HepG2 (cell line): ENCODE measurements at regions not wholly inside any gene's neighbourhood (a gene's known extent, or its start where the extent isn't known, plus 50 kb on each side); places are given as distances from the start of the nearest gene placed in this dataset.

Experiments
- ATAC-seq: fragments of 200-7000 bp; cut with Tn5 transposase; 3 replicates; pipeline ENCODE4 v1.9.1; 2020; ENCODE audit warnings: mild to moderate bottlenecking, moderate library complexity
- BruUV-seq: library from RNA; stranded (reverse); fragments of 400-500 nt; replicated peaks from 2 replicates; lab custom pipeline; 2021; lab: Mats Ljungman, UMichigan
- CTCF ChIA-PET: fragments of 300-600 bp; formaldehyde crosslinking; extraction: SDS; loops from one replicate; lab custom pipeline; 2021; ENCODE audit warnings: low total read pairs, inconsistent platforms, low intra/inter-chr PET ratio; lab: Yijun Ruan, JAX
- POLR2A ChIA-PET: fragments of 350-600 bp; sonication (Branson Sonifier 250); formaldehyde crosslinking; loops from one replicate; lab custom pipeline; 2020; ENCODE audit warnings: antibody characterized with exemption, inconsistent platforms; lab: Yijun Ruan, JAX
- DNase-seq: peaks from one replicate; pipeline ENCODE4 v3.0.0-alpha.2; 2015; ENCODE audit warnings: low spot score
- FAIRE-seq: peaks from 3 replicates; lab custom pipeline; 2011; peaks lifted over from hg19 to GRCh38; lab: Jason Lieb, UNC
- H2AFZ ChIP-seq: one replicate; pipeline ENCODE4 v1.6.1; 2011; ENCODE audit warnings: low read length, inconsistent platforms
- H3K27ac ChIP-seq: fragments of 300-600 bp; 3 replicates; pipeline ENCODE4 v1.8.0; 2011; ENCODE audit warnings: mixed run types, mild to moderate bottlenecking, mixed read lengths, low read length, inconsistent platforms; ENCODE audit not compliant: insufficient read depth; ENCODE audit errors: extremely low read length
- H3K27me3 ChIP-seq, 2 experiments: fragments of 200-600 bp in 1 of 2; 2 replicates in 1 of 2; 3 replicates in 1 of 2; pipeline versions ENCODE4 v1.6.0 to v1.8.0; 2011; ENCODE audit warnings: low read length in 2 of 2, mild to moderate bottlenecking in 2 of 2, moderate library complexity in 2 of 2, inconsistent platforms in 1 of 2; ENCODE audit not compliant: insufficient read depth in 2 of 2, control insufficient read depth in 1 of 2
- H3K36me3 ChIP-seq, 2 experiments: fragments of 200-600 bp in 1 of 2; replicated peaks in 1 of 2; 2 replicates in 1 of 2; 3 replicates in 1 of 2; pipeline versions ENCODE4 v1.5.1 to v1.8.0; 2011; ENCODE audit warnings: low read length in 2 of 2, inconsistent platforms in 1 of 2; ENCODE audit not compliant: insufficient read depth in 2 of 2, control insufficient read depth in 1 of 2
- H3K4me1 ChIP-seq: 2 replicates; pipeline ENCODE4 v1.5.1; 2012; ENCODE audit warnings: low read length, inconsistent platforms; ENCODE audit not compliant: insufficient read depth
- H3K4me2 ChIP-seq: 2 replicates; pipeline ENCODE4 v1.6.0; 2011; ENCODE audit warnings: low read depth, low read length, inconsistent platforms
- H3K4me3 ChIP-seq, 3 experiments: fragments of 200-600 bp in 1 of 3; sonication (generic), shearing (Covaris generic) in 1 of 3; replicated peaks in 1 of 3; 2 replicates each; pipeline ENCODE4 v1.5.1; 2011 to 2016; ENCODE audit warnings: low read length in 3 of 3, inconsistent platforms in 2 of 3, low read depth in 2 of 3, mild to moderate bottlenecking in 2 of 3, control low read depth in 1 of 3, mixed read lengths in 1 of 3; ENCODE audit not compliant: insufficient read depth in 1 of 3
- H3K79me2 ChIP-seq: one replicate; pipeline ENCODE4 v1.6.1; 2011; ENCODE audit warnings: low read length, inconsistent platforms; ENCODE audit not compliant: insufficient read depth
- H3K9ac ChIP-seq: 2 replicates; pipeline ENCODE4 v1.6.0; 2011; ENCODE audit warnings: mild to moderate bottlenecking, low read depth, low read length, inconsistent platforms; ENCODE audit not compliant: insufficient read depth
- H3K9me3 ChIP-seq: 2 replicates; pipeline ENCODE4 v1.5.1; 2012; ENCODE audit warnings: mild to moderate bottlenecking, low read length
- H4K20me1 ChIP-seq: 2 replicates; pipeline ENCODE4 v1.6.0; 2011; ENCODE audit warnings: inconsistent platforms, mild to moderate bottlenecking, low read length, moderate library complexity; ENCODE audit not compliant: insufficient read depth
- HDAC6 ChIP-seq: fragments of 200-600 bp; sonication (generic); IDR thresholded peaks from 2 replicates; pipeline ENCODE4 v1.7.0; 2017; ENCODE audit warnings: mild to moderate bottlenecking, antibody characterized with exemption, low read length, low read depth
- MYC ChIP-seq: sonication (generic); formaldehyde crosslinking; IDR thresholded peaks from 2 replicates; pipeline ENCODE4 v1.9.0; 2021; ENCODE audit warnings: missing genetic modification reagents, borderline replicate concordance
- NFYB ChIP-seq: sonication (generic); formaldehyde crosslinking; IDR thresholded peaks from 2 replicates; pipeline ENCODE4 v1.4.0; 2020; ENCODE audit warnings: missing genetic modification reagents
- NONO ChIP-seq, 2 experiments: fragments of 450-650 bp in 1 of 2; sonication (generic) in 1 of 2; formaldehyde crosslinking in 1 of 2; IDR thresholded peaks in 1 of 2; conservative IDR thresholded peaks in 1 of 2; 2 replicates each; pipeline versions ENCODE4 v1.6.1 to v1.8.0; 2017 to 2022; ENCODE audit warnings: mild to moderate bottlenecking in 1 of 2, missing genetic modification reagents in 1 of 2, moderate library complexity in 1 of 2
- NR2F6 ChIP-seq, 2 experiments: IDR thresholded peaks; 2 replicates each; pipeline ENCODE4 v1.6.1; 2016; ENCODE audit warnings: antibody characterized with exemption in 1 of 2, mild to moderate bottlenecking in 1 of 2
- SP1 ChIP-seq, 2 experiments: fragments of 450-650 bp in 1 of 2; sonication (generic) in 1 of 2; formaldehyde crosslinking in 1 of 2; IDR thresholded peaks; 2 replicates each; pipeline versions ENCODE4 v1.4.0 to v1.6.1; 2016 to 2020; ENCODE audit warnings: missing genetic modification reagents in 1 of 2
- TRIM24 ChIP-seq: sonication (generic); formaldehyde crosslinking; IDR thresholded peaks from 2 replicates; pipeline ENCODE4 v1.8.0; 2022; ENCODE audit warnings: mild to moderate bottlenecking, missing genetic modification reagents
- ZNF451 ChIP-seq: sonication (generic); formaldehyde crosslinking; IDR thresholded peaks from 2 replicates; pipeline ENCODE4 v1.5.0; 2020; ENCODE audit warnings: mild to moderate bottlenecking, missing genetic modification reagents
- ZNF530 ChIP-seq: sonication (generic); formaldehyde crosslinking; IDR thresholded peaks from 2 replicates; pipeline ENCODE4 v1.5.0; 2020; ENCODE audit warnings: low read depth, mild to moderate bottlenecking, missing genetic modification reagents
- ZNF576 ChIP-seq: sonication (generic); formaldehyde crosslinking; IDR thresholded peaks from 2 replicates; pipeline ENCODE4 v1.4.0; 2020; ENCODE audit warnings: mild to moderate bottlenecking, missing genetic modification reagents
- WGBS: methylation state at CpG from one replicate; pipeline ENCODE4 v1.1.6; 2017; ENCODE audit warnings: low lambda C conversion rate; 5-methylcytosine and 5-hydroxymethylcytosine counted together
- in situ Hi-C: cut with HindIII; loops from 2 replicates; pipeline ENCODE4 v1.10.0; 2017; ENCODE audit warnings: low pct_unique_long_range_greater_than_20kb; ENCODE audit not compliant: extremely low pct_ligation_motif_present
- intact Hi-C: fragments of 100-400 bp; cut with micrococcal nuclease; formaldehyde crosslinking; loops from one replicate; pipeline ENCODE4 v1.10.0; 2022; ENCODE audit not compliant: unreplicated experiment

- no peak for TF ChIP-seq NONO (IDR thresholded peaks at IDR 0.05)
- TF ChIP-seq NONO (CRISPR knock-in tag; conservative IDR thresholded peaks at IDR 0.05): no peak
- TF ChIP-seq ZNF530 (CRISPR knock-in tag): no peak
- no peak for TF ChIP-seq TRIM24 (CRISPR knock-in tag)
- TF ChIP-seq NFYB (CRISPR knock-in tag): no peak
- no peak for TF ChIP-seq SP1 (IDR thresholded peaks at IDR 0.05)
- TF ChIP-seq SP1 (CRISPR knock-in tag; IDR thresholded peaks at IDR 0.05): no peak
- TF ChIP-seq ZNF451: no peak
- TF ChIP-seq MYC (CRISPR knock-in tag): no peak
These were observed 442.2 kb upstream of the SETBP1 start (continued) for GRCh38 chr18:44238454-44238853.

- Histone ChIP-seq H3K36me3 (no peaks in the 10 kb centered on the region), H3K79me2 (no peaks in the 10 kb centered on the region), H3K4me2 (no peak overlapping the region), H3K4me3 (no peak overlapping the region), H3K4me1 (no peaks in the 10 kb centered on the region), H3K27ac (no peak overlapping the region), H3K27me3 (no peaks in the 10 kb centered on the region), H3K9me3 (peaks cover 87% of the 10 kb centered on the region), H2AFZ (no peak overlapping the region), H4K20me1 (no peaks in the 10 kb centered on the region), H3K9ac (no peak overlapping the region)
- ATAC-seq (no peak), FAIRE-seq (no peak), DNase-seq (no peak)
- CTCF ChIA-PET: no interaction called here
- in situ Hi-C loops (no loop called here), intact Hi-C loops (no loop called here)
- POLR2A ChIA-PET: no interaction called here
- WGBS: 0% methylated on average over 1 of the region's 1 CpG
- BruUV-seq: no TSS peak
- TF ChIP-seq NR2F6 (IDR thresholded peaks at IDR 0.05): no peak
- no peak for TF ChIP-seq NR2F6 (CRISPR knock-in tag; IDR thresholded peaks at IDR 0.05)
- TF ChIP-seq ZNF576 (CRISPR knock-in tag): no peak
- no peak for TF ChIP-seq HDAC6
- TF ChIP-seq, all 625 proteins: peak for 0
These were observed 441.8 kb upstream of the SETBP1 start for GRCh38 chr18:44238911-44239310.
